ENCODE measurements at regions not wholly inside any gene's neighbourhood (a gene's known extent, or its start where the extent isn't known, plus 50 kb on each side); places are given as distances from the start of the nearest gene placed in this dataset.
A peak's percentile ranks its signal among the peaks of the same experiment; 100 is the strongest.

GRCh38 chr16:51450909-51451308 lies 299.8 kb upstream of the SALL1 start:
- H3K4me3 ChIP-seq (ENCODE audit: low read depth, low read length): no peak overlapping the region
- no peak for DNase-seq (ENCODE audit: low read depth)
- no peak for TF ChIP-seq CTCF (IDR thresholded peaks at IDR 0.05; ENCODE audit: insufficient read depth, low read length)

- TF ChIP-seq CTCF (IDR thresholded peaks at IDR 0.05; ENCODE audit: insufficient read depth, low read length): no peak
Measured at GRCh38 chr16:51450376-51450775, 299.3 kb upstream of the SALL1 start.

DNA sequence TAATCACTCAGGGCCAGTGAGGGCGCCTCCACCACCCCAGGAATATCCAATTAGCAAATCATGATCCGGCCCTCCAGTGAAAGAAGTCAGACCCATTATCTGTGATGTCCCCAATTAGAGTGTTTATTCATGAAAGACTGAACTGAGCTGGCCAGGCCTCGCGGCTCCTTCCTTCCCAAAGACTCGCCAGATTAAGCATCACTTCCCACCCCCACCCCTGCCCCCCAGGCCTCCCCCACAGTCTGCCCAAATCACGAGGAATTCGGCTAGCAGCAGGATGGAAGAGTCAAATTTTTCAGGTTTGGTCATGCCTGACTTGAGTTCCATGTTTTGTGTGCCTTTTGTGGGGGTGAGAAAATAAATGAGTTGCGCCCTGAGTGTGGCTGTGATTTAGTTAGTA lies 298.4 kb upstream of the SALL1 start:
- no peak for TF ChIP-seq CTCF (IDR thresholded peaks at IDR 0.05; ENCODE audit: insufficient read depth, low read length)
- DNase-seq (ENCODE audit: low read depth): no peak

More at GRCh38 chr16:51450376-51450775, 299.3 kb upstream of the SALL1 start:
- no peak overlapping the region for H3K4me3 ChIP-seq (ENCODE audit: low read depth, low read length)
- peak; percentile 18 for DNase-seq (ENCODE audit: low read depth)

GRCh38 chr16:51445250-51445649 lies 294.2 kb upstream of the SALL1 start:
- TF ChIP-seq CTCF (IDR thresholded peaks at IDR 0.05; ENCODE audit: insufficient read depth, low read length): no peak
- DNase-seq (ENCODE audit: low read depth): no peak

More for the DNA sequence above, 298.4 kb upstream of the SALL1 start:
- no peak overlapping the region for H3K4me3 ChIP-seq (ENCODE audit: low read depth, low read length)

GRCh38 chr16:51443934-51444333 lies 292.9 kb upstream of the SALL1 start:
- no peak overlapping the region for H3K4me3 ChIP-seq (ENCODE audit: low read depth, low read length)
- TF ChIP-seq CTCF (IDR thresholded peaks at IDR 0.05; ENCODE audit: insufficient read depth, low read length): no peak
- no peak for DNase-seq (ENCODE audit: low read depth)

More at GRCh38 chr16:51445250-51445649, 294.2 kb upstream of the SALL1 start:
- no peak overlapping the region for H3K4me3 ChIP-seq (ENCODE audit: low read depth, low read length)

GRCh38 chr16:51442141-51442870 lies 291.2 kb upstream of the SALL1 start:
- no peak for DNase-seq (ENCODE audit: low read depth)
- no peak for TF ChIP-seq CTCF (IDR thresholded peaks at IDR 0.05; ENCODE audit: insufficient read depth, low read length)
- no peak overlapping the region for H3K4me3 ChIP-seq (ENCODE audit: low read depth, low read length)

Data from fibroblast of the aortic adventitia (primary cell).